H9 (cell line): ENCODE measurements at regions not wholly inside any gene's neighbourhood (a gene's known extent, or its start where the extent isn't known, plus 50 kb on each side); places are given as distances from the start of the nearest gene placed in this dataset.

ENCODE experiments used
- DNase-seq: peaks from one replicate; pipeline ENCODE4 v3.0.0-alpha.2; 2017
- H2AFZ ChIP-seq: one replicate; pipeline ENCODE4 v1.6.1; 2013; ENCODE audit warnings: mild to moderate bottlenecking, low read length, control low read depth, moderate library complexity
- H2AK5ac ChIP-seq: 2 replicates; pipeline ENCODE4 v1.6.1; 2013; ENCODE audit warnings: low read length, control low read depth, mixed read lengths; ENCODE audit not compliant: insufficient read length
- H2BK120ac ChIP-seq: one replicate; pipeline ENCODE4 v1.6.1; 2013; ENCODE audit warnings: low read depth, mild to moderate bottlenecking, low read length, control low read depth, inconsistent platforms; ENCODE audit not compliant: poor library complexity, severe bottlenecking
- H2BK12ac ChIP-seq: 2 replicates; pipeline ENCODE4 v1.6.1; 2013; ENCODE audit warnings: low read length, control low read depth, mixed read lengths, low read depth; ENCODE audit not compliant: insufficient read length
- H2BK15ac ChIP-seq: 2 replicates; pipeline ENCODE4 v1.6.1; 2013; ENCODE audit warnings: low read depth, low read length, control low read depth
- H2BK20ac ChIP-seq: one replicate; pipeline ENCODE4 v1.6.1; 2013; ENCODE audit warnings: low read depth, mild to moderate bottlenecking, low read length, control low read depth, inconsistent platforms; ENCODE audit not compliant: poor library complexity, severe bottlenecking
- H2BK5ac ChIP-seq: 2 replicates; pipeline ENCODE4 v1.6.1; 2013; ENCODE audit warnings: low read length, control low read depth, mixed read lengths; ENCODE audit not compliant: insufficient read length
- H3K14ac ChIP-seq: 2 replicates; pipeline ENCODE4 v1.6.1; 2013; ENCODE audit warnings: low read length, control low read depth; ENCODE audit not compliant: insufficient read depth
- H3K18ac ChIP-seq: 2 replicates; pipeline ENCODE4 v1.6.1; 2013; ENCODE audit warnings: low read depth, mild to moderate bottlenecking, mixed read lengths, low read length, control low read depth; ENCODE audit not compliant: insufficient read length
- H3K23ac ChIP-seq: 2 replicates; pipeline ENCODE4 v1.6.1; 2013; ENCODE audit warnings: low read length, control low read depth, mixed read lengths, low read depth; ENCODE audit not compliant: insufficient read length
- H3K23me2 ChIP-seq: 2 replicates; pipeline ENCODE4 v1.6.1; 2013; ENCODE audit warnings: low read depth, mild to moderate bottlenecking, mixed read lengths, low read length, control low read depth; ENCODE audit not compliant: insufficient read length, poor library complexity, severe bottlenecking
- H3K27ac ChIP-seq: 2 replicates; pipeline ENCODE4 v1.5.1; 2013; ENCODE audit warnings: low read length, control low read depth, mixed read lengths, low read depth; ENCODE audit not compliant: insufficient read length
- H3K27me3 ChIP-seq: 2 replicates; pipeline ENCODE4 v1.6.1; 2013; ENCODE audit warnings: low read length, control low read depth, inconsistent platforms; ENCODE audit not compliant: insufficient read depth
- H3K4ac ChIP-seq: 2 replicates; pipeline ENCODE4 v1.6.1; 2013; ENCODE audit warnings: low read depth, mild to moderate bottlenecking, control low read depth, inconsistent platforms, low read length, moderate library complexity
- H3K4me1 ChIP-seq: 2 replicates; pipeline ENCODE4 v1.6.1; 2013; ENCODE audit warnings: low read length, control low read depth, inconsistent platforms; ENCODE audit not compliant: insufficient read depth
- H3K4me2 ChIP-seq: 2 replicates; pipeline ENCODE4 v1.6.1; 2013; ENCODE audit warnings: low read length, control low read depth, mixed read lengths; ENCODE audit not compliant: insufficient read length, insufficient read depth
- H3K56ac ChIP-seq: 2 replicates; pipeline ENCODE4 v1.6.1; 2013; ENCODE audit warnings: low read depth, mild to moderate bottlenecking, mixed read lengths, low read length, control low read depth; ENCODE audit not compliant: insufficient read length
- H3K79me1 ChIP-seq: 2 replicates; pipeline ENCODE4 v1.6.1; 2013; ENCODE audit warnings: low read depth, mild to moderate bottlenecking, moderate library complexity, low read length, control low read depth, inconsistent platforms; ENCODE audit not compliant: insufficient read depth, poor library complexity, severe bottlenecking
- H3K79me2 ChIP-seq: 2 replicates; pipeline ENCODE4 v1.6.1; 2013; ENCODE audit warnings: low read length, control low read depth, inconsistent platforms; ENCODE audit not compliant: insufficient read depth
- H3K9ac ChIP-seq: 2 replicates; pipeline ENCODE4 v1.6.1; 2013; ENCODE audit warnings: low read length, control low read depth, mixed read lengths; ENCODE audit not compliant: insufficient read length; ENCODE audit errors: extremely low read depth
- H3K9me3 ChIP-seq: one replicate; pipeline ENCODE4 v1.6.1; 2013; ENCODE audit warnings: low read depth, low read length, inconsistent platforms; ENCODE audit not compliant: control insufficient read depth
- H3T11ph ChIP-seq: one replicate; pipeline ENCODE4 v1.6.1; 2013; ENCODE audit warnings: mild to moderate bottlenecking, low read length, control low read depth, inconsistent platforms
- H4K20me1 ChIP-seq: one replicate; pipeline ENCODE4 v1.6.1; 2013; ENCODE audit not compliant: control insufficient read depth, insufficient read length, insufficient read depth
- H4K5ac ChIP-seq: 2 replicates; pipeline ENCODE4 v1.6.1; 2013; ENCODE audit warnings: low read depth, mild to moderate bottlenecking, mixed read lengths, low read length, control low read depth; ENCODE audit not compliant: insufficient read length
- H4K8ac ChIP-seq: replicated peaks from 2 replicates; pipeline ENCODE4 v1.6.1; 2013; ENCODE audit warnings: low read length, control low read depth, mixed read lengths, low read depth; ENCODE audit not compliant: insufficient read length
- H4K91ac ChIP-seq: 2 replicates; pipeline ENCODE4 v1.6.1; 2013; ENCODE audit warnings: low read depth, mild to moderate bottlenecking, moderate library complexity, mixed read lengths, low read length, control low read depth; ENCODE audit not compliant: insufficient read length
- H3K27ac Mint-ChIP-seq, 3 experiments: 2 replicates in 2 of 3; 3 replicates in 1 of 3; pipeline ENCODE4 v1.8.0; 2020 to 2021; ENCODE audit warnings: mixed read lengths in 3 of 3, mild to moderate bottlenecking in 1 of 3, moderate library complexity in 1 of 3
- H3K27me3 Mint-ChIP-seq: 2 replicates; pipeline ENCODE4 v1.8.0; 2021; ENCODE audit warnings: low read depth, mild to moderate bottlenecking, moderate library complexity, mixed read lengths
- H3K36me3 Mint-ChIP-seq, 3 experiments: 2 replicates in 2 of 3; 3 replicates in 1 of 3; pipeline ENCODE4 v1.8.0; 2020 to 2021; ENCODE audit warnings: low read depth in 3 of 3, mixed read lengths in 3 of 3; ENCODE audit not compliant: insufficient read depth in 1 of 3
- H3K4me1 Mint-ChIP-seq, 2 experiments: 2 replicates each; pipeline ENCODE4 v1.8.0; 2020; ENCODE audit warnings: mixed read lengths in 2 of 2
- H3K4me3 Mint-ChIP-seq, 2 experiments: 2 replicates in 1 of 2; 3 replicates in 1 of 2; pipeline ENCODE4 v1.8.0; 2020 to 2021; ENCODE audit warnings: mild to moderate bottlenecking in 2 of 2, mixed read lengths in 2 of 2, moderate library complexity in 1 of 2
- H3K9me3 Mint-ChIP-seq, 2 experiments: 2 replicates in 1 of 2; 3 replicates in 1 of 2; pipeline ENCODE4 v1.8.0; 2020; ENCODE audit warnings: mild to moderate bottlenecking in 2 of 2, mixed read lengths in 2 of 2, moderate library complexity in 1 of 2
- WGBS: extraction: QIAGEN DNeasy Blood & Tissue Kit; methylation state at CpG from one replicate; pipeline ENCODE4 v1.1.7; 2013; ENCODE audit warnings: missing lambda C conversion rate, low lambda C conversion rate, mixed read lengths; ENCODE audit not compliant: insufficient read length; ENCODE audit errors: extremely low coverage; 5-methylcytosine and 5-hydroxymethylcytosine counted together
- TF ChIP-seq, protein P1 (sequence below): fragments of 200-600 bp; sonication (generic); conservative IDR thresholded peaks from 3 replicates; pipeline ENCODE4 v1.8.0; 2021; ENCODE audit warnings: antibody characterized with exemption, mild to moderate bottlenecking

DNA sequence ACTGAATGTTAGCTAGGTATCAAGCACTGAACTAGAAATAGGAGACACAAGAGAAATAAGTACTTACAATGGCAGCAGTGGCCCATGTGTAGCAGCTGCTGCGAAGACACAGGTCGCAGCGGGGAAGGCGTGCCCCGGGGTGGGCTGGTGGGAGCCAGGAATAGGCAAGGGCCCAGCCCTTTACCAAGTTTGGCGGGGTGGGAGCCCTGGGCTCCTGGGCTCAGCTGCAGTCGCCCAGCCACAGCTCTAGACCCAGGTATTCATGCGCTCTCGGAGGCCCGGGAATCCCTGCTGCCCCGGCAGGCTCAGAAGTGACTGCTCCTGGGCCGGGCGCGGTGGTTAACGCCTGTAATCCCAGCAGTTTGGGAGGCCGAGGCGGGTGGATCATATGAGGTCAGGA is 1287.3 kb downstream of the CNTNAP5 start:
- Histone ChIP-seq H3K18ac (no peak overlapping the region), H2AK5ac (no peak overlapping the region), H3K79me1 (no peaks in the 10 kb centered on the region), H4K8ac (no peak overlapping the region), H3K4me2 (no peak overlapping the region), H4K91ac (no peak overlapping the region), H3K9ac (no peak overlapping the region), H2BK15ac (no peak overlapping the region), H2BK5ac (no peak overlapping the region), H3K79me2 (no peaks in the 10 kb centered on the region), H3K27me3 (no peaks in the 10 kb centered on the region), H3K27ac (no peak overlapping the region), H4K20me1 (no peaks in the 10 kb centered on the region), H2BK12ac (no peak overlapping the region), H2BK120ac (no peak overlapping the region), H3K4ac (no peak overlapping the region), H3K4me1 (no peaks in the 10 kb centered on the region), H2AFZ (no peak overlapping the region), H2BK20ac (no peak overlapping the region), H3K9me3 (no peaks in the 10 kb centered on the region), H3K56ac (no peak overlapping the region), H3K23me2 (no peaks in the 10 kb centered on the region), H3K23ac (no peak overlapping the region), H4K5ac (no peak overlapping the region), H3T11ph (no peak overlapping the region), H3K14ac (no peak overlapping the region)
- no peak overlapping the region for H3K4me3 Mint-ChIP-seq
- no peak overlapping the region for H3K27ac Mint-ChIP-seq
- WGBS, result no CpG with 5 or more reads among the region's 17 CpGs
- no peak for DNase-seq
- H3K27me3 Mint-ChIP-seq, result no peaks in the 10 kb centered on the region
- TF ChIP-seq, protein P1, sequence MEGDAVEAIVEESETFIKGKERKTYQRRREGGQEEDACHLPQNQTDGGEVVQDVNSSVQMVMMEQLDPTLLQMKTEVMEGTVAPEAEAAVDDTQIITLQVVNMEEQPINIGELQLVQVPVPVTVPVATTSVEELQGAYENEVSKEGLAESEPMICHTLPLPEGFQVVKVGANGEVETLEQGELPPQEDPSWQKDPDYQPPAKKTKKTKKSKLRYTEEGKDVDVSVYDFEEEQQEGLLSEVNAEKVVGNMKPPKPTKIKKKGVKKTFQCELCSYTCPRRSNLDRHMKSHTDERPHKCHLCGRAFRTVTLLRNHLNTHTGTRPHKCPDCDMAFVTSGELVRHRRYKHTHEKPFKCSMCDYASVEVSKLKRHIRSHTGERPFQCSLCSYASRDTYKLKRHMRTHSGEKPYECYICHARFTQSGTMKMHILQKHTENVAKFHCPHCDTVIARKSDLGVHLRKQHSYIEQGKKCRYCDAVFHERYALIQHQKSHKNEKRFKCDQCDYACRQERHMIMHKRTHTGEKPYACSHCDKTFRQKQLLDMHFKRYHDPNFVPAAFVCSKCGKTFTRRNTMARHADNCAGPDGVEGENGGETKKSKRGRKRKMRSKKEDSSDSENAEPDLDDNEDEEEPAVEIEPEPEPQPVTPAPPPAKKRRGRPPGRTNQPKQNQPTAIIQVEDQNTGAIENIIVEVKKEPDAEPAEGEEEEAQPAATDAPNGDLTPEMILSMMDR, result no peak
- no peaks in the 10 kb centered on the region for H3K36me3 Mint-ChIP-seq
- peaks cover 0 to 4% of the 10 kb centered on the region in 2 experiments; a peak in 1 of 4 replicates for H3K4me1 Mint-ChIP-seq
- no peaks in the 10 kb centered on the region for H3K9me3 Mint-ChIP-seq
